AG09309 (cell line): ENCODE measurements at regions not wholly inside any gene's neighbourhood (a gene's known extent, or its start where the extent isn't known, plus 50 kb on each side); places are given as distances from the start of the nearest gene placed in this dataset.

Source experiments
- DNase-seq: peaks from one replicate; pipeline ENCODE4 v3.0.0-alpha.2; 2010; ENCODE audit warnings: low read depth
- H3K4me3 ChIP-seq: 2 replicates; pipeline ENCODE4 v1.5.1; 2011; ENCODE audit warnings: mild to moderate bottlenecking, low read depth, low read length, moderate library complexity; ENCODE audit not compliant: control insufficient read depth
- CTCF ChIP-seq: IDR thresholded peaks from 2 replicates; pipeline ENCODE4 v1.5.1; 2011; ENCODE audit warnings: mild to moderate bottlenecking, low read depth, low read length, inconsistent platforms; ENCODE audit not compliant: insufficient read depth, control insufficient read depth; ENCODE audit errors: missing control alignments

GRCh38 chr7:28315565-28316410 lies 96.5 kb upstream of the CREB5 start:
- TF ChIP-seq CTCF, result no peak
- no peak overlapping the region for H3K4me3 ChIP-seq
- no peak for DNase-seq

- DNase-seq, result no peak
- no peak for TF ChIP-seq CTCF
- H3K4me3 ChIP-seq, result no peak overlapping the region
Observed at GRCh38 chr7:28316489-28316888, 95.8 kb upstream of the CREB5 start.

GRCh38 chr7:28318101-28318762 lies 94.1 kb upstream of the CREB5 start:
- no peak for TF ChIP-seq CTCF
- no peak overlapping the region for H3K4me3 ChIP-seq
- DNase-seq, result no peak

GRCh38 chr7:28323833-28324232 lies 88.5 kb upstream of the CREB5 start:
- DNase-seq, result no peak
- no peak overlapping the region for H3K4me3 ChIP-seq
- TF ChIP-seq CTCF, result no peak

GRCh38 chr7:28328146-28328545 lies 84.2 kb upstream of the CREB5 start:
- no peak for TF ChIP-seq CTCF
- DNase-seq, result no peak

GRCh38 chr7:28328822-28329660 lies 83.3 kb upstream of the CREB5 start:
- DNase-seq, result no peak
- TF ChIP-seq CTCF, result no peak
- no peak overlapping the region for H3K4me3 ChIP-seq

More at GRCh38 chr7:28328146-28328545, 84.2 kb upstream of the CREB5 start:
- H3K4me3 ChIP-seq, result no peak overlapping the region
